NCI-H82 treated with DMSO at 0.1 percent for 48 hours (cell line): ENCODE measurements at regions not wholly inside any gene's neighbourhood (a gene's known extent, or its start where the extent isn't known, plus 50 kb on each side); places are given as distances from the start of the nearest gene placed in this dataset.
A peak's percentile ranks its signal among the peaks of the same experiment; 100 is the strongest.
"Not testable (repeated sequence)": the region's sequence is repeated elsewhere in the genome, so short reads cannot be mapped to it uniquely, and the experiment has no call there.

ENCODE experiments used
- DNase-seq: peaks from one replicate; lab custom pipeline; 2025; ENCODE audit not compliant: unreplicated experiment; lab: John Stamatoyannopoulos, UW

DNA sequence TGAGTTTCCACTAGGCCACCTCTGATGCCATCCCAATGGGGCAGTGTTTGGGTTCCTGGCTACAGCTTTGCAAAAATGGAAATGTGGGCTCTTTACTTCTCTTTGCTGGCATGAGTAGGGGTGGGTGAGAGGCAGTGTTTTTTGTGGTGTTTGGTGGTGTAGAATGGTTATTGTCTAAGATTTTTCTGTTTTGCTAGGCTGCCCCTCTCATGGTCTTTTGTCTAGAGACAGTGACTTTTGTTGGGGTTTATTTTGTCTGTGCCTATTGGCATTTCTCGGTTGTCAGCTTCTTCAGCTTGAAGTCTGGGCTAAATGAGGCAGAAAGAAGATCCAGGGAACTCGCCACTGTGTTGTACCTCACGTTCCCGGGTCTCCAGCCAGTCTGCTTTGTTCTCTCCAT lies 112.1 kb downstream of the CENPF start:
- DNase-seq = no peak

DNA sequence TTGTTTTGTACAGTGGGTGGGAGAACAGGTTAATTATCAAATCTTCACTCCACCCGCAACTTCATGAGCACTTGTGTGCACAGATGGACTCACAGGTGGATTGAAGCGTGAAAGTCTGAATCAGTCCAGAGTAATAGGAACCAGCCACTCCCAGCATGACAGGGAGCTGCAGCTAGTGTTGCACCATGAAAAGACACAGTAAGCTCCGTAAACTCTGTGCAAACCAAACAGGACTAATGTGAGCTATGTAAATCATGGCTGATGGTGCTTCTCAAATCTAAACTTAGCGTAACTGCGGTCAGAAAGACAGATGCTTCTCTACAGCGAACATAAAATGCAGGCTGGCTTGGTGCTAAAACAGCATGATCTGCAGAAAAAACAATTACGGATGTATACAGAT lies 114.4 kb downstream of the CENPF start:
- DNase-seq = no peak

DNA sequence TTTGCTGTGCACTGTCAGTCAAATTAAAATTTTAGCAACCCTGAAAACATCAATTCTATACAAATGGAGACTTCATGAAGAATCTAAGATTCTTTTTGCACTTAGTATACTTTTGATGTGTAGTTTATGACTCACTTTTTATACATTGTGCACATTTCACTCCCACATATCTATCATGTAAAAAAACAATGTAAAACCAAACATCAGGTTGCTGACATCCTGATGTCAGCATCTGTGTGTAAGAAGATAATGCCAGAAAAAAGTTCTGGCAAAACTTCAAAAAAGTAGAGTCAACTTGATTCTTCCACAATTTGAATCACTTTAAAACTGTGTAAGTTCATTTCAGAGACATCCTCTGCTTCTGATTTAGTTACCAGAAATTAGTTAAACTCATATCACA lies 115.7 kb downstream of the CENPF start:
- no peak for DNase-seq

DNA sequence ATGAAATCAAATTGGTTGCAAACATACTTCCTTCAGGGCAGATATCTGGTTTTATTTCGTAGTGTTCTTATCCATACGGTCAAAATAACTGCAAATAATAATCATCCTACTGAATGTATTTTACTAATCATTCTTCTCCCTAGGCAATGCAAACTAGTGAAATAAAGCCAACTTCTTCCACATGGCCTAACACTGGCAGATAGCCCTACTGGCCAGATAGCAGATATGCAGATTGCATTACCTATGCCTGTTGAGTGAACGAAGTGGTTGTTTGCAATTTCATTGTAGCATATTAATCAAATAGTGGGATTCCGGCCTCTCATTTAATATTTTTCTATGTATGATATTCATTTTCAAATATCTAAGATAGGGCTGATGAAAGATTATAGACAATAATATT lies 116.2 kb downstream of the CENPF start:
- DNase-seq = no peak

DNA sequence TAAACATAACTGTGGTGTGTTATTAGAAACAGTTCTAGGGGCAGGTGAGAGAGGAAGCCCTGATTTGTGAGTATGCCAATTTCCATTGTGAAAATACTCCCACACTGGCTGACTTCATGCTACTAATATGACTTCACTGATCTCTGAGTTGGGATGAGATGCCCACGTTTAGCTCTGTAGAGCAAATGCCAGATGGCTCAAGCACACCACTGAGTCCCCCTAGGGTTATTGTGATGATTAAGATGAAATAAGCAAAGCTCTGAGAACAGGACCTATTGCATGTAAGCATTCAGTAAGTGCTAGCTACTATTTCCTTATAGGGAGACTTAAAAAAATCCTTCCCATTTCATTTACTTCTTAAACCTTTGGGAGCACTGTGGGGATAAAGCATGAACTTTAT lies 117.6 kb downstream of the CENPF start:
- no peak for DNase-seq

DNA sequence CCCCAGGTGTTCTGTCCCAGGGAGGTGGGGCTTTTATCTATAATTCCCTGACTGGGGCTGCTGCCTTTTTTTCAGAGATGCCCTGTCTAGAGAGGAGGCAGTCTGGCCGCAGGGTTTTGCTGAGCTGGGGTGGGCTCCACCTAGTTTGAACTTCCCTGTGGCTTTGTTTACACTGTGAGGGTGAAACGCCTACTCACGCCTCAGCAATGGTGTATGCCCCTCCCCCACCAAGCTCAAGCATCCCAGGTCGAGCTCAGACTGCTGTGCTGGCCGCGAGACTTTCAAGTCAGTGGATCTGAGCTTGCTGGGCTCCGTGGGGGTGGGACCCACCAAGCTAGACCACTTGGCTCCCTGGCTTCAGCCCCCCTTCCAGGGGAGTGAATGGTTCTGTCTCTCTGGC lies 124.3 kb downstream of the CENPF start:
- DNase-seq = no peak

DNA sequence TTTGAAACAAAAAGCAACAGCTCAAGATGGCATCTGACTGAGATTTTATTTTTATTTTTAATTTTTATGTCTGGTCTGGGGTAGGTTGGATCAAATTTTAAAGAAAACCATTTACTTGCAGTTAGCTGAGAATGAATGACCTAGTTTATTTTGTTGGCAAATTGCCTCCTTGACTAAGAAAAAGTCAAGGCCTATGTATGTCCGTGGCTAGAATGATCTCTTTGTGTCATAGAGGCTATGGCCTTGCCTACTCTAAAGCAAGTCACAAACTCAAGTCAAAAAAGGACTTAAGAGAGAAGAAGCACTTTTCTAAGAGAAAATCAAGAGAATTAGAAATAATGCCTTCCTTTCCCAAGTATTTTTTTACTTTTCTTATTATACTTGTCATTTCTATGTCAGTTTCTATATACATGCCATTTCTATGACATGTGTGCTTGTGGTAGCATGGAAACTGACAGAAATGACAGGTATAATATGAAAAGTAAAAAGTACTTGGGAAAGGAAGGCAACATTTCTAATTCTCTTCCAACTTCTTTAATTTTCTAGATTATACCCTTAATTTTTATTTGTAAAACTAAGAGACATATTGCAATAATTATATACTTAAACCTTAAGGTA lies 136.7 kb downstream of the CENPF start:
- no peak for DNase-seq

DNA sequence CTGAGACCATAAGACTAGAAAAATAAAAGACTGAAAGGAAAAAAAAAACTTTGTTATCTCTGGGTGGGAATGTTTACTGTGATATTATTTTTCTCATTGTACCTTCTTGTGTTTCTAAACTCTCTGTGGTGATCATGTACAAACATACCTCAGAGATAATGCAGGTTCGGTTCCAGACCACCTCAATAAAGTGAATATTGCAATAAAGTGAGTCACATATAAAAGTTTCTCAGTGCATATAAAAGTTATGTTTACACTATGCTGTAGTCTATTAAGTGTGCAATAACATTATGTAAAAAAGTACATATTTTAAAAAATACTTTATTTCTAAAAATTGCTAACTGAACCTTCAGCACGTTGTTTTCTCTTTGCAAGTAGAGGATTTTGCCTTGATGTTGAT lies 137.5 kb downstream of the CENPF start:
- DNase-seq = no peak

DNA sequence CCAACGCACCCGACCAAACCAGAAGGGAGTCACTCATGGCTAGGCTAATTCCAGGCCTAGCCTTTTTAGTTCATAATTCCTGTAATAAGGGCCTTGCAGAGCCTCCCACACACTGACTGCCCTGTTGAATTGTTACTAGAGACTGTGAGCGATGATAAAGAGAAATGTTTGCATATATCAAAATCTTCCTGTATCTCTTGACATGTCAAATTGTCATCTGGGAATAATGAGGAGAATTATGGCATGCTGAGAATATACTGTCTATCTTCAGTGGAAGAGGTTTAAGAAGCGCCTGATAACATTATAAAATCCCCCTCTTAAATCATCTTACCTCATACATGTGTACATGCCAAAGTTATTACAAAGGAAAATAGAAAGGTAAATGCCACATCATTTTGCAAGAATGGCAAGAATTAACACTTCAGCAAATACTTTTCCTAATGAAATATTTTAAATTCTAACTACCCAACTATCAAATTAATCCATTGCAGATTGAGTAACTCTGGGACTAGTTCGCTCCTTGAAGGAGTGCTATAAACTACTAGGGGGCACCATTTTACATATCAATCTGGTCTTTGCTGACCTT lies 144.1 kb downstream of the CENPF start:
- no peak for DNase-seq

DNA sequence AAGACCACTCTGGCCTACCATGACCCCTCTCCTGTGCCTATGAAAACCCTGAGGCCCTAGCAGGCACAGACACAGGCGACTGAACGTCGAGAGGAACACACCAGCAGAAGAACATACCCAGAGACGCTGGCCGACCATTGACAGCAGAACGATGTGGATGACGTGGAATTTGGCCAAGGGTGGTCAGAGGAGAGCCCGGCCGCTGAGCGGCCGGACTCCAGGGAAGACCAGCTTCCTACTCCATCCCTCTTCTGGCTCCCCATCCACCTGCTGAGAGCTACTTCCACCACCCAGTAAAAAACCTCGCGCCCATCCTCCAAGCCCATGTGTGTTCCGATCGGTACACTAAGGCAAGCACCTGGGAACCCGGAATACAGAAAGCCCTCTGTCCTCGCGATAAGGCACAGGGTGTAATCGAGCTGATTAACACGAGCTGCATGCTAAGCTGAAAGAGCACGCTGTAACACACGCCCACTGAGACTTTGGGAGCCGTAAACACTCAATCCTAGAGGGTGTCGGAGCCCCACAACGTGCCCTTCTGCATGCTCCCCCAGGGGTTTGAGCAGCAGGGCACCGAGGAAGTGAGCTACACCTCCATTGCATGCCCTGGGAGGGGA lies 150.3 kb downstream of the CENPF start:
- DNase-seq = no peak

DNA sequence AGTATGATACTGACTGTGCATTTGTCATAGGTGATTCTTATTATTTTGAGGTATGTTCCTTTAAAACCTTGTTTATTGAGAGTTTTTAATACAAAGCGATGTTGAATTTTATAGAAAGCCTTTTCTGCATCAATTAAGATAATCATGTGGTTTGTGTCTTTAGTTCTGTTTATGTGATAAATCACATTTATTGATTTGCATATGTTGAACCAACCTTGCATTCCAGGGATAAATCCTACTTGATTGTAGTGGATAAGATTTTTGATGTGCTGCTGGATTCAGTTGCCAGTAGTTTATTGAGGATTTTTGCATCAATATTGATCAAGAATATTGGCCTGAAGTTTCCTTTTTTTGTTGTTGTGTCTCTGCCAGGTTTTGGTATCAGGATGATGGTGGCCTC lies 158.0 kb downstream of the CENPF start:
- DNase-seq = no peak

DNA sequence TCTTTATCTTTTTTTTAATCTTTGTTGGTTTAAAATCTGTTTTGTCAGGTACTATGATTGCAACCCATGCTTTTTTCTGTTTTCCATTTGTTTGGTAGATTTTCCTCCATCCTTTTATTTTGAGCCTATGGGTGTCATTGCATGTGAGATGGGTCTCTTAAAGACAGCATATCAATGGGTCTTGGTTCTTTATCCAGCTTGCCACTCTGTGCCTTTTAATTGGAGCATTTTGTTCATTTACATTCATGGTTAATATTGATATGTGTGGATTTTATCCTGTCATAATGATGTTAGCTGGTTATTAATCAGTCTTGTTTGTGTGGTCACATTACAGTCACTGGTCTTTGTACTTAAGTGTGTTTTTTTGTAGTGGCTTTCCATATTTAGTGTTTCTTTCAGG lies 159.9 kb downstream of the CENPF start:
- DNase-seq = no peak

DNA sequence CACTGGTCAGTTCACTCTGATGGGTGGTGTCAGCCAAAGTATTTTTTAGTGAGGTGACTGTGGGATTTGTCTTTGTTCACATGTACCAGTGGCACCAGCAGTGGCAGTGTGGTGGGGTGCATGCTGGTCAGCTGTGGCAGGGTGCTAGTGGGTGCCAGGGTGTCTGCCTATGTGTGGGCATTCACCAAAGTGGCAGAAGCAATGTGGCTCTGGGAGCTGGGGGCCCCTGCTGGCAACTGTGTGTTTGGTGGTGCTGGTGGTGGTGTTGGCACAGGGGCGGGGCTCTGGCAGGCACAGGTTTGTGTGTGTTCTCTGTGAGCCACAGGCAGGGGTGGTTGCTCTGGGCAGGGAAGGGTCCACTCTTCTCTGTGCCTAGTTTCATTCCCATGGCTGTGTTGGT lies 161.5 kb downstream of the CENPF start:
- no peak for DNase-seq

DNA sequence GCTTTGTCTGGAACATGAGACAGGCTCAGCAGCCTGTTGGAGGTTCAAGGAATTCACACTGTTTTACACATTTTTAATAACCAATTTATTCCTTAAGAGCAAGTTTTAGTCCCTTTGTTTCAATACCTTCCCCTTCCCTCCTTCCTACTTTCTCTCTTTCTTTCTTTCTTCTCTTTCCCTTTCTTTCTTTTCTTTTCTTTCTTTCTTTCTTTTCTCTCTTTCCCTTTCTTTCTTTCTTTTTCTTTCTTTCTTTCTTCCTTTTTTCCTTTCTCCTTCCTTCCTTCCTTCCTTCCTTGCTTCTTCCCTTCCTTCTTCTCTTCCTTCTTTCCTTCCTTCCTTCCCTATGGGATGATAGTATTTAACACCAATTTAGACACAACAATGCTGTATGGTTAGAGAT lies 164.2 kb downstream of the CENPF start:
- no peak for DNase-seq

DNA sequence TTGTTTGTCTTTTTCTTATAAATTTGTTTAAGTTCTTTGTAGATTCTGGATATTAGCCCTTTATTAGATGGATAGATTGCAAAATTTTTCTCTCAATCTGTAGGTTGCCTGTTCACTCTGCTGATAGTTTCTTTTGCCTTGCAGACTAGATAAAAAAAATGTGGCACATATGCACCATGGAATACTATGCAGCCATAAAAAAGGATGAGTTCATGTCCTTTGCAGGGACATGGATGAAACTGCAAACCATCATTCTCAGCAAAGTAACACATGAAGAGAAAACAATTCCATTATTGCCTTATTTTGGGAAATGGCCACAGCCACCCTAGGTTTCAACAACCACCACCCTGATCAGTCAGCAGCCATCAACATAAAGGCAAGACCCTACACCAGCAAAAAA lies 166.7 kb downstream of the CENPF start:
- not testable (repeated sequence) for DNase-seq

DNA sequence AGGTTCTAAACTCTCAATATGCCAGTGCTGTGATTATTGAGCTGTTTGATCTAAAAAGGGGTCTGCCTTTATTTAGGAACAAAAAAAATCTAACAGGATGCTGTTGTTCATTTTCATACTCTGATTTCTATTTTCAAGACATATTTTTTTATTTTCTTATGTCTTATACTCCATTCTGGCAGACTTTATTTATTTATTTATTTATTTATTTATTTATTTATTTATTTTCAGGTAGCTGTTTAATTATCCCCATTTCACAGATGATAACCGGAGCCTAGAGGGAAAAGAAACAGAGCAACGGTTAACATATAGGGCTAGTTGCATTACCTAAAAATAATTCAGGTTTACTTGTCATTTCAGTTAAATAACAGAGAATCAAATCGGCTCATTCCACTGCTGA lies 174.4 kb downstream of the CENPF start:
- DNase-seq = no peak

DNA sequence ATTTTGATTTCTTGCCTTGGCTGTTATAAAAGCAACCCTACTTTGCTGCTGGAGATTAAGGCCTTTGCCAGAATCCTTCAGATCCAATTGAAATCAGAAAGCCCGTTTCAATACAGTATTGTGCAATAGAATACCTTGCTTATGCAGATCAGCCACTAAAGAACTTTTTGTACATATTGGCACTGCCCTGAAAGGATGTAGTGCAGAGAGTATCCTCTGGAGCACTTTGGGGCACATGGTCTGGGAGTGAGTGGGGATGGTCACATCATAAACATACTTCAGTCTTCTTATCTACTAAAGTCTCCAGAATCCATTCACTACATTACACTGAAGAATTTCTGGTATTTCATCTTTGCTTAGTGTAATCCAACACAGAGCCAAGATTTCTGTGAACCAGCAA lies 189.0 kb downstream of the CENPF start:
- DNase-seq = no peak

DNA sequence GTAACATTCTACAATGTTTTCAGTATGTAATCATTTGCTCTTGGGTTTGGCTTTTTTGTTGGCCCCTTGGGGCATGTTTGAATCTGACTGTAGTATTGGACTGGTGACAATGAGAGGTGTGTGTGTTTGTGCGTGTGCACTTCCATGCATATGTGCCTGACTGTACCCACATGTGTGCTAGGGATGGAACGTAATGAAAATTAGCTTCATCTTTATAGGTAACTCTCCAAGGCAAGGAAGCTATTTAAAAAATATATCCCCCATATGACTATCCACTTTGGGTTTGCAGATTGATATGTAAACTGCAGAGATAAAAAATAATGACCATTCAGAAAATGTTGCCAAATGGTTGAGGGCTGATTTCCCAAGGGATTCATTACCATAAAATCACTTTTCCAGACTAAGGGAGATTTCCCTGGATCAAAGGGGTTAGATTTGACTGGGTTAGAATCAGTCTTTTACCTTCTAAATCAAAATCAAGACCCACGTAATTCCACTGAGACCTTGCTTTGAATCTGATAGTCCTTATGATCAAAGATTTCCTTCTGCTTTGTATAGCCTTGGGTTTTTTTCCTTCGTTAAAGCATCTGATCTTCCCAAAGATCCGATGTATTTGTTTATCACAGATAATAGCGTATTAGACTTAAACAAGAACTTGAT lies 189.7 kb downstream of the CENPF start:
- no peak for DNase-seq

DNA sequence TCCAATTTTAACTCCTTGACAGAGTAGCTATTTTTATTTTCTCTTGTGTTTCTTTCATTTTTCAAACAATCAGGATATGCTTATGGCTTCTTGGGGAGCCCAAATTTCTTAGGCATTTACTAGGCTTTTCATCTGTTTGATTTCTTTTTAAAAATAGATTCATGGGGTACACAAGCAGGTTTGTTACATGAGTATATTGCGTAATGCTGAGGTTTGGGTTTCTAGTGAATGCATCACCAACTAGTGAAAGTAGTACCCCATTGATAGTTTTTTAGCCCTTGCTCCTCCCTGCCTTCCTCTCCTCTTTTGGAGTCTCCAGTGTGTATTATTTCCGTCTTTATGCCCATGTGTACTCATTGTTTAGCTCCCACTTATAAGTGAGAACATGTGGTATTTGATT lies 190.7 kb downstream of the CENPF start:
- no peak for DNase-seq

DNA sequence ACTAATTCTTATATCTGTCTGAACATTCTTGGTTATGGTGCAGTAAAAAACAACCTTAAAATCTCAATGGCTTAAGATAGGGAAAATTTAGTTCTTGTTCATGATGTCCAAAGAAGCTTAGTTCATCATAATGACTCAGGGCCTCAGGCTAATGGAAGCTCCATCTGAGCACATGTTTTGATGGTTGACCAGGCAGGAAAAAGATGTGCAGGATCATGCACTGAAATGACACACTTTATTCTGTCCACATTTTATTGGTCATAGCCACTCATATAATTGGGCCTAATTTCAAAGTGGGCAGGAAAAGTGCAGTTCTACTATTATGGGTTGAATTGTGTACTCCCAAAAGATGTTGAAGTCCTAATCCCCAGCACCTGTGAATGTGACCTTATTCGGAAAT lies 198.2 kb downstream of the CENPF start:
- DNase-seq = no peak

DNA sequence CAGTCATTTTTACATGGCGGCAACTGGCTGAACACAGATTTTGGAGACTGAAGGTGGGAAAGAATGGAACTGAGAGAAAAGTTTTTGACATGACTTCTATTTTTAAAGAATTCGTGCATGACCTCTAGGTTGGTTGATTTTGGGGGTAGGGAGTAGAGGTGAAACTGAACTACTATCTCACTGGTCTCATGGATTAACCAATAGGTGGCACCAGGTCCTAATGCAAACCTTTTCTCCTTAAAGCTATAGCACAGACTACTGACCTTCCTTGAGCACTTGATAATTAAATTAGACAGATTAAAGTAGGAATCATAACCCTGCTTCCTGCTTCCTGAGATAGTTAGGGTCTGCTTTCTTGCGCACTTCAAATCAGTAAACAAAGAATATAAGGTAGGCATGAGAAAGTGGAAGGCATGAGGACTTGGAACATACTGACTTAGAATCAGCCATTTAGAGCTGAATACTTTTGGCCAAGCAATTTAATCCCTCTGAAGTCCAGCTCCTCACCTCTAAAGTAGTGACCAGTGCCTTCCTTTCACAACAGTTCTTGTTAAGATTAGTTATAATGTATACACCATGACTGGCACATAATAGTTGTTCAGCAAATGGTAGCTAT lies 206.0 kb downstream of the CENPF start:
- peak; percentile 81 for DNase-seq

DNA sequence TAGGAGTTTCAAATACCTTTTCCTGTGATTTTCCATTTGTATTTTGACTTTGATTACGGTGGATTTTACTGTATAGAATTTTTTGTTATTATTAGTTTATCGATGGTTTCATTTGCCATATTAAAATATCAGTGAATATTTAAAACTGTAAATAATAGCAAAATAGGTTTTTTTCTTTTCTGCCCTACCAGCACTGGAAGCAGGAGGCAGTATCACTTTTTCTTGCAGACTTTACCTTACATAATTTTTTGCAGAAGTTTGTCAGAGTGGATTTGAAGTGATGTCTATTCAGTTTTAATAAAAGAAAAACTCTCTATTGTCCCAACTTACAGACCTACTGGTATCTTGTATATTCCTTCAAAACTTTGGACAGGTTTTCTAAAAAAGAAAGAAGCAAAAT lies 213.6 kb downstream of the CENPF start:
- DNase-seq = no peak
